ENCODE measurements at regions not wholly inside any gene's neighbourhood (a gene's known extent, or its start where the extent isn't known, plus 50 kb on each side); places are given as distances from the start of the nearest gene placed in this dataset.

DNA sequence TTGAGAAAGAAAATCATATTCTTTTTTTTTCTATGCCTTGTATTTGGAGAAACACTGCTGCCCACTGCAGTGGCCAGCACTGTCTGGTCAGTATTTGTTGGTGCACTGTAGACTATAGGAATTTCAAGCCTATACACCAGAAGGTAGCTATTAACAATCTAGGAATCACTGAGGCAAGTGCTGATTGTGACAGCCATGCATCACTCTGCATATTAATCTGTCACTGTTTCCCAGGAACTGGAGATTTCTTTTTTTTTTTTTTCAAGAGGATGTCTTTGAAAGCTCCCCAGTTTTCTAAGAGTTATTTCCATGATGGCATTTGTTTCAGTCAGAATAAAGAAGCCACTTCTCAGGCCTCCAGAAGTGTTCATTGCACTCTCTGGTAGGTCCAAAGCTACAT lies 737.8 kb upstream of the PTBP2 start:
- no peak for DNase-seq (ENCODE audit: low read depth in 1 of 2, low spot score in 1 of 2)
- H3K4me3 ChIP-seq (replicated peaks; ENCODE audit: insufficient read depth, low read length): no peak overlapping the region
- no peak overlapping the region for H3K27ac ChIP-seq (replicated peaks)
- no peaks in the 10 kb centered on the region for H3K27me3 ChIP-seq (ENCODE audit: insufficient read depth, poor library complexity, severe bottlenecking)
- TF ChIP-seq, protein P1, sequence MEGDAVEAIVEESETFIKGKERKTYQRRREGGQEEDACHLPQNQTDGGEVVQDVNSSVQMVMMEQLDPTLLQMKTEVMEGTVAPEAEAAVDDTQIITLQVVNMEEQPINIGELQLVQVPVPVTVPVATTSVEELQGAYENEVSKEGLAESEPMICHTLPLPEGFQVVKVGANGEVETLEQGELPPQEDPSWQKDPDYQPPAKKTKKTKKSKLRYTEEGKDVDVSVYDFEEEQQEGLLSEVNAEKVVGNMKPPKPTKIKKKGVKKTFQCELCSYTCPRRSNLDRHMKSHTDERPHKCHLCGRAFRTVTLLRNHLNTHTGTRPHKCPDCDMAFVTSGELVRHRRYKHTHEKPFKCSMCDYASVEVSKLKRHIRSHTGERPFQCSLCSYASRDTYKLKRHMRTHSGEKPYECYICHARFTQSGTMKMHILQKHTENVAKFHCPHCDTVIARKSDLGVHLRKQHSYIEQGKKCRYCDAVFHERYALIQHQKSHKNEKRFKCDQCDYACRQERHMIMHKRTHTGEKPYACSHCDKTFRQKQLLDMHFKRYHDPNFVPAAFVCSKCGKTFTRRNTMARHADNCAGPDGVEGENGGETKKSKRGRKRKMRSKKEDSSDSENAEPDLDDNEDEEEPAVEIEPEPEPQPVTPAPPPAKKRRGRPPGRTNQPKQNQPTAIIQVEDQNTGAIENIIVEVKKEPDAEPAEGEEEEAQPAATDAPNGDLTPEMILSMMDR (IDR thresholded peaks at IDR 0.05; ENCODE audit: insufficient read depth, low read length): no peak
- TF ChIP-seq POLR2AphosphoS5 (IDR thresholded peaks at IDR 0.05; ENCODE audit: low read depth) (no peak), GABPA (IDR thresholded peaks at IDR 0.05; ENCODE audit: low read depth) (no peak), SPI1 (IDR thresholded peaks at IDR 0.05; ENCODE audit: borderline replicate concordance, low read depth) (no peak)
- TF ChIP-seq, protein P2, sequence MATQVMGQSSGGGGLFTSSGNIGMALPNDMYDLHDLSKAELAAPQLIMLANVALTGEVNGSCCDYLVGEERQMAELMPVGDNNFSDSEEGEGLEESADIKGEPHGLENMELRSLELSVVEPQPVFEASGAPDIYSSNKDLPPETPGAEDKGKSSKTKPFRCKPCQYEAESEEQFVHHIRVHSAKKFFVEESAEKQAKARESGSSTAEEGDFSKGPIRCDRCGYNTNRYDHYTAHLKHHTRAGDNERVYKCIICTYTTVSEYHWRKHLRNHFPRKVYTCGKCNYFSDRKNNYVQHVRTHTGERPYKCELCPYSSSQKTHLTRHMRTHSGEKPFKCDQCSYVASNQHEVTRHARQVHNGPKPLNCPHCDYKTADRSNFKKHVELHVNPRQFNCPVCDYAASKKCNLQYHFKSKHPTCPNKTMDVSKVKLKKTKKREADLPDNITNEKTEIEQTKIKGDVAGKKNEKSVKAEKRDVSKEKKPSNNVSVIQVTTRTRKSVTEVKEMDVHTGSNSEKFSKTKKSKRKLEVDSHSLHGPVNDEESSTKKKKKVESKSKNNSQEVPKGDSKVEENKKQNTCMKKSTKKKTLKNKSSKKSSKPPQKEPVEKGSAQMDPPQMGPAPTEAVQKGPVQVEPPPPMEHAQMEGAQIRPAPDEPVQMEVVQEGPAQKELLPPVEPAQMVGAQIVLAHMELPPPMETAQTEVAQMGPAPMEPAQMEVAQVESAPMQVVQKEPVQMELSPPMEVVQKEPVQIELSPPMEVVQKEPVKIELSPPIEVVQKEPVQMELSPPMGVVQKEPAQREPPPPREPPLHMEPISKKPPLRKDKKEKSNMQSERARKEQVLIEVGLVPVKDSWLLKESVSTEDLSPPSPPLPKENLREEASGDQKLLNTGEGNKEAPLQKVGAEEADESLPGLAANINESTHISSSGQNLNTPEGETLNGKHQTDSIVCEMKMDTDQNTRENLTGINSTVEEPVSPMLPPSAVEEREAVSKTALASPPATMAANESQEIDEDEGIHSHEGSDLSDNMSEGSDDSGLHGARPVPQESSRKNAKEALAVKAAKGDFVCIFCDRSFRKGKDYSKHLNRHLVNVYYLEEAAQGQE (IDR thresholded peaks at IDR 0.05; ENCODE audit: insufficient replicate concordance, low read depth): no peak

DNA sequence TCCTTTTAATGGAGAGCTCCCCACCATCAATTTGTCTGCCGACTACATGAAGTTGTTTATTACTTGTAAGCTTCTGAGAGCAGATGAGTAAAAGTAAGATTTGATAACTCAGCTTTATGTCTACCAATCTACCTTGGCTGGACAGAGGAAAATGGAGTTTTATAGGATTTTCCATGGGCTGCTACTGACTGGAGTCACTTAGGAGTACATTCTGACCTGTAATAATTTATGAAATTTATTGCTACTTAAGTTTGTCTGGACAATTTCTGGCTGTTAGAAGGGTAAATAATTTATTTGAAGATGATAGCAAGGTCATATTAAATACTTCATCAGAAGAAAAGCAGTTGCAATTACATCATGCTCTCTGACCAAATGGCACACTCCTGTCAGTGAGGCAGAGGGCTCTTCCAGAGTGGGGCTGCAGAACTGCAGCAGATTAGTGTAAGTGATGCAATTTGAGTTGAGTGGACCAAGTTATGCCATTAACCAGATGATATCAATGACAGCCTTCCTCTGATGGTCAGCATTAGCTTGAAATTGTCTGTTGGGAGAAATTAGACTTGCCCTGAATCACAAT lies 736.7 kb upstream of the PTBP2 start:
- no peak overlapping the region for H3K27ac ChIP-seq (replicated peaks)
- H3K27me3 ChIP-seq (ENCODE audit: insufficient read depth, poor library complexity, severe bottlenecking): no peaks in the 10 kb centered on the region
- H3K4me3 ChIP-seq (replicated peaks; ENCODE audit: insufficient read depth, low read length): no peak overlapping the region
- DNase-seq (ENCODE audit: low read depth in 1 of 2, low spot score in 1 of 2): no peak
- no peak for TF ChIP-seq POLR2AphosphoS5 (IDR thresholded peaks at IDR 0.05; ENCODE audit: low read depth)
- TF ChIP-seq, protein P2 (IDR thresholded peaks at IDR 0.05; ENCODE audit: insufficient replicate concordance, low read depth): no peak
- no peak for TF ChIP-seq SPI1 (IDR thresholded peaks at IDR 0.05; ENCODE audit: borderline replicate concordance, low read depth)
- no peak for TF ChIP-seq GABPA (IDR thresholded peaks at IDR 0.05; ENCODE audit: low read depth)
- TF ChIP-seq, protein P1 (IDR thresholded peaks at IDR 0.05; ENCODE audit: insufficient read depth, low read length): no peak

DNA sequence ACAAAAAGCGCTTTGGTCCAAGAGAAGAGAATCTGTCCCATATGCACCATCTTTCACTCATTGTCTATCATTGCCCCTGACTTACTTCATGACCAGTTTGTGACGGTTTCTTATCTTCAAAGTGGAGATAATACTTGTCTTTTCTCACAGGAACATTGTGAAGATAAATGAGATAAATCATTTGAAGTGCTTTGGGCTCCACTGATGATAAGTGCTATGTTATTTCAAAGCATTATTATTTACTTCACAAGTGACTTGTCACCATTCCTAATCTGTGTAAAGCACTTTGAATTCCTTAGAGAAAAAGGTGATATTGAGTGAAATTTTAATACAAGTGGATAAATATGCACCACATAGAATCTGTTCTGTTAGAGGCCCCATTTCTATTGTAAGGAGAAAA lies 731.6 kb upstream of the PTBP2 start:
- TF ChIP-seq, protein P1 (IDR thresholded peaks at IDR 0.05; ENCODE audit: insufficient read depth, low read length): no peak
- TF ChIP-seq GABPA (IDR thresholded peaks at IDR 0.05; ENCODE audit: low read depth) (no peak), SPI1 (IDR thresholded peaks at IDR 0.05; ENCODE audit: borderline replicate concordance, low read depth) (no peak), POLR2AphosphoS5 (IDR thresholded peaks at IDR 0.05; ENCODE audit: low read depth) (no peak)
- TF ChIP-seq, protein P2 (IDR thresholded peaks at IDR 0.05; ENCODE audit: insufficient replicate concordance, low read depth): no peak
- Histone ChIP-seq H3K27ac (replicated peaks) (no peak overlapping the region), H3K27me3 (ENCODE audit: insufficient read depth, poor library complexity, severe bottlenecking) (no peaks in the 10 kb centered on the region), H3K4me3 (replicated peaks; ENCODE audit: insufficient read depth, low read length) (no peak overlapping the region)
- DNase-seq (ENCODE audit: low read depth in 1 of 2, low spot score in 1 of 2): no peak
